Fibroblast of mammary gland (primary cell): ENCODE measurements at regions not wholly inside any gene's neighbourhood (a gene's known extent, or its start where the extent isn't known, plus 50 kb on each side); places are given as distances from the start of the nearest gene placed in this dataset.
"Not testable (repeated sequence)": the region's sequence is repeated elsewhere in the genome, so short reads cannot be mapped to it uniquely, and the experiment has no call there.

Experiments
- DNase-seq: peaks from one replicate; pipeline ENCODE4 v3.0.0-alpha.2; 2010; ENCODE audit warnings: low read depth
- H3K4me3 ChIP-seq: 2 replicates; pipeline ENCODE4 v1.5.1; 2011; ENCODE audit warnings: low read depth, mild to moderate bottlenecking, low read length, moderate library complexity; ENCODE audit not compliant: control insufficient read depth
- TF ChIP-seq, protein P1 (sequence below): conservative IDR thresholded peaks from 2 replicates; pipeline ENCODE4 v1.5.1; 2011; ENCODE audit warnings: low read depth, low read length, inconsistent platforms; ENCODE audit not compliant: control insufficient read depth, insufficient read depth

DNA sequence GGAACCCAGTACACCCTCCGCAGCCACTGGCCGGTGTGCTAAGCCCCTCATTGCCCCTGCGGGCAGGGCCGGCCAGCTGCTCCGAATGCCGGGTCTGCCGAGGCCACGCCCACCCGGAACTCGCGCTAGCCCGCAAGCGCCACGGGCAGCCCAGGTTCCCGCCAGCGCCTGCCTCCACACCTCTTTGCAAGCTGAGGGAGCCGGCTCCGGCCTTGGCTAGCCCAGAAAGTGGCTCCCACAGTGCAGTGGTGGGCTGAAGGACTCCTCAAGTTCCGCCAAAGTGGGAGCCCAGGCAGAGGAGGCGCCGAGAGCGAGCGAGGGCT, 81.4 kb upstream of the BCHE start:
- TF ChIP-seq, protein P1, sequence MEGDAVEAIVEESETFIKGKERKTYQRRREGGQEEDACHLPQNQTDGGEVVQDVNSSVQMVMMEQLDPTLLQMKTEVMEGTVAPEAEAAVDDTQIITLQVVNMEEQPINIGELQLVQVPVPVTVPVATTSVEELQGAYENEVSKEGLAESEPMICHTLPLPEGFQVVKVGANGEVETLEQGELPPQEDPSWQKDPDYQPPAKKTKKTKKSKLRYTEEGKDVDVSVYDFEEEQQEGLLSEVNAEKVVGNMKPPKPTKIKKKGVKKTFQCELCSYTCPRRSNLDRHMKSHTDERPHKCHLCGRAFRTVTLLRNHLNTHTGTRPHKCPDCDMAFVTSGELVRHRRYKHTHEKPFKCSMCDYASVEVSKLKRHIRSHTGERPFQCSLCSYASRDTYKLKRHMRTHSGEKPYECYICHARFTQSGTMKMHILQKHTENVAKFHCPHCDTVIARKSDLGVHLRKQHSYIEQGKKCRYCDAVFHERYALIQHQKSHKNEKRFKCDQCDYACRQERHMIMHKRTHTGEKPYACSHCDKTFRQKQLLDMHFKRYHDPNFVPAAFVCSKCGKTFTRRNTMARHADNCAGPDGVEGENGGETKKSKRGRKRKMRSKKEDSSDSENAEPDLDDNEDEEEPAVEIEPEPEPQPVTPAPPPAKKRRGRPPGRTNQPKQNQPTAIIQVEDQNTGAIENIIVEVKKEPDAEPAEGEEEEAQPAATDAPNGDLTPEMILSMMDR = no peak
- H3K4me3 ChIP-seq = no peak overlapping the region
- no peak for DNase-seq

DNA sequence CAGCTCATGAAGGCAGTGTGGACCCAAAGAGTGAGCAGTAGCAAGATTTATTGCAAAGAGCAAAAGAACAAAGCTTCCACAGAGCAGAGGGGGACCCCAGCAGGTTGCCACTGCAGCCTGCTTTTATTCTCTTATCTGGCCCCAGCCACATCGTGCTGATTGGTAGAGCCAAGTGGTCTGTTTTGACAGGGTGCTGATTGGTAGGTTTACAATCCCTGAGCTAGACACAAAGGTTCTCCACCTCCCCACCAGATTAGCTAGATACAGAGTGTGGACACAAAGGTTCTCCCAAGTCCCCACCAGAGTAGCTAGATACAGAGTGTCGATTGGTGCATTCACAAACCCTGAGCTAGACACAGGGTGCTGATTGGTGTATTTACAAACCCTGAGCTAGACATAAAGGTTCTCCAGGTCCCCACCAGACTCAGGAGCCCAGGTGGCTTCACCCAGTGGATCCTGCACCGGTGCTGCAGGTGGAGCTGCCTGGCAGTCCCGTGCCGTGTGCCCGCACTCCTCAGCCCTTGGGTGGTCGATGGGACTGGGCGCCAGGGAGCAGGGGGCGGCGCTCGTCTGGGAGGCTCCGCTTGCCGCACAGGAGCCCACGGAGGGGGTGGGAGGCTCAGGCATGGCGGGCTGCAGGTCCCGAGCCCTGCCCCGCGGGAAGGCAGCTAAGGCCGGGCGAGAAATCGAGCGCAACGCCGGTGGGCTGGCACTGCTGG, 80.9 kb upstream of the BCHE start:
- DNase-seq, H3K4me3 ChIP-seq: not testable (repeated sequence)

DNA sequence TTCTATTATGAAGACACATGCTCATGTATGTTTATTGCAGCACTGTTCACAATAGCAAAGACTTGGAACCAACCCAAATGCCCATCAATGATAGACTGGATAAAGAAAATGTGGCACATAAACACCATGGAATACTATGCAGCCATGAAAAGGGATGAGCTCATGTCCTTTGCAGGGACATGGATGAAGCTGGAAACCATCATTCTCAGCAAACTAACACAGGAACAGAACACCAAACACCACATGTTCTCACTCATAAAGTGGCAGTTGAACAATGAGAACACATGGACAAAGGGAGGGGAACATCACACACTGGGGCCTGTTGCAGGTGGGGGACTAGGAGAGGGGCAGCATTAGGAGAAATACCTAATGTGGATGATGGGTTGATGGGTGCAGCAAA, 77.9 kb upstream of the BCHE start:
- not testable (repeated sequence) for H3K4me3 ChIP-seq, DNase-seq

DNA sequence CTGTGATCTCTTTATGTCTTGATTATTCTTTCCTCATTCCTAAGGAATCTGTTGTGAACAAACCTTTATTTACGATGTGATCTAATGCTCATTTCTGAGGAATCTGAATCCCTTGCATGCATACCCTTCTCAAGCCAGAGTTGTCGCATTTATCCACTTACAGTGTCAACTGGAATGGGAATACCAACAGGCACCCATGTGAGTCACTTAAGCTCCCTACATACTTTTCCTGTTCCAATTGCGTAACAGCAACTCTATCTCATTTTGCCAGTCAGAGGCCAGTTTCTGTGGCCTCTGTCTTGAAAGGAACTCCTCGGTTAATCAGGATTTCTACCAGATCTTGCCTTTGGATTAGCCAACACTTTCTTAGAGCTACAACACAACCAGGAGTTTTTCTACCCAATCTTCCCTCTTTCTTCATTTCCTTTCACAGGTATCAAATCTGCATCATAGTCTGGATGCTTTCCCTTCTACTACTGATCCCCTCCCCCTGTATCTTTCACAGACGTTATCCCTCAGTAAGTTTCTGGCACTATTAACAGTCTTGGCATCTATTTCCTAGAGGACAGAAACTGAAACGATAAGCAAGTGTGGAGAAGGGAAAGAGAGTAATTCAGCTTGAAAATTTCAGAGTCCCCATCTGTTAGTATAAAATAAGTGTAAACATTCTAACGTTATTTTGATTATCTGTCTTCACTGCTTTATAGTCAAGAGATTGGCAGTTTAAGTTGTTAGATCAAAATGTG, 66.8 kb upstream of the BCHE start:
- TF ChIP-seq, protein P1 = no peak
- DNase-seq = peak; percentile 1

DNA sequence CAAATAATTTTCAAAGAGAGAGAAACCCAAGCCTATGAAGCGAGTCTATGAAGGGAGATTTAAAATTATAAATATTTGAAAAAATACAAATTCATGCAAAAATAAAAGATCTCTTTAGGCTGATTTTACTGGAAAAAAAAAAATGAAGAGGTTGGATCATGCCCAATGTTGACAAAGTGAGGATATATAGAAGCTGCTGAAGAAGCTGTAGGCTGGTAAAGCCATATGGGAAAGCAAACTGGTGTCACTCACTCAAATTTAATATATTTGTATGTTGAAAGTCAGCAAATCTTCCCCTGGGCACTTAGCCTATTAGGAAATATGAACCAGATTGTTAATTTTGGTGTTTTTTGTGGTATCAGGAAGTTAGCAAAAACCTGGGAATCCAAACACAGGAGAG, 61.8 kb upstream of the BCHE start:
- TF ChIP-seq, protein P1 = no peak
- no peak for DNase-seq
- H3K4me3 ChIP-seq = no peak overlapping the region

More for the DNA sequence above, 66.8 kb upstream of the BCHE start:
- H3K4me3 ChIP-seq = no peak overlapping the region

DNA sequence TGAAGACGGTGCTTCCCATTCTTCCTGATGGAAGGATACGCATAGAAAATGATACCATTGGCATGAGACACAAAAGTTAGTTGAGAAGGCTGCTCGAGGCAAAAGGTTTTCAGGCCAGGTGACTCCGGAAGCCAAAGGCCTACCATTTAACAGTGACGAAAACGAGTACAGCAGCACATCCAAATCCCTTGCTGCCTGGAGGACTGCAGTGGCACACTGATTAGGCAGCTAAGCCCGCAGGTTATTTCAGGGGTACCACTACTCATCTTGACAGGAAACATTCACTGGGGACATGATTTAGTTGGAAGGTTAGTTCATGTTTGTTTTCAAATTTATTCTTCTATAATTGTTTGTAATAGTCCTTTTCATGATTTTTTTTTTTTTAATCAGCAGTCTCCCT, 59.9 kb upstream of the BCHE start:
- no peak for DNase-seq
- TF ChIP-seq, protein P1 = no peak
- no peak overlapping the region for H3K4me3 ChIP-seq

DNA sequence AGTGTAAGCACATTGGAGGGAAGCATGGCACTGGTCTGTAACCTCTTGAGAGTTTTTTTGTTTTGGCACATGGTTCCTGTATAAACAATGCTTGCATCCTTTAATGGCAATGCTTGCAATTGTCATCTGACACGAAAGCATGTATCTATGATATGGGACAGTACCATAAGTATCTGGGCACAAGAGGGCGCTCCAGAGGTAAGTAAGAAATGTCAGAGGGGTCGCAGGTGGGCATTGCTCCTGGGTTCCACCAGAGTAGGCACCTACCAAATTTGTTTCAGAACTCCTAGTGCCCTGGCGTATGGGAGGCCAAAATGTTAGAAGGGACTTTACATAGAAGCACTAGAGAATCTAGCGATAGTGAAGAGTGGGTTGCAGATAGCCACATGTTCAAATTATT, 58.7 kb upstream of the BCHE start:
- H3K4me3 ChIP-seq = no peak overlapping the region
- peak; percentile 6 for DNase-seq
- TF ChIP-seq, protein P1 = peak; percentile 28
